ENCODE measurements at regions not wholly inside any gene's neighbourhood (a gene's known extent, or its start where the extent isn't known, plus 50 kb on each side); places are given as distances from the start of the nearest gene placed in this dataset.
"Not testable (repeated sequence)": the region's sequence is repeated elsewhere in the genome, so short reads cannot be mapped to it uniquely, and the experiment has no call there.

DNA sequence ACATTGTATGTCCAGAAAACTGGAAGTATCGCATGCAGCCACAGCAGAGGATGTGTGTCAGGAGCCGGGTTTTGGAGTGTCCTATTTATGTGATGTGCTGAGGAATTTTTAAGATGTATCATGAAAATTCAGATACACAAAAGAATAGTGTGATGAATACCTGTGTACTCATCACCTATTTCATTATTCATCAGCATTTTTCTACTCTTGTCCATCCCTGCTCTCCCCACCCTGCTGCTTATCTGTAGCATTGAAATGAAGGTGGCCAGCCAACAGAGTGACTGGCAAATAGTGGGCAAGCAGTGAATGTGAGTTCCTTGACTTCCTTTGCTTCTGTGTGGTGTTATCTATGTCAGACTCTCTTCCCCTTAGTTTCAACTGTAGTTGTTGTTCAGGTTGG is 108.7 kb upstream of the NUTM2F start:
- TF ChIP-seq, protein P1, sequence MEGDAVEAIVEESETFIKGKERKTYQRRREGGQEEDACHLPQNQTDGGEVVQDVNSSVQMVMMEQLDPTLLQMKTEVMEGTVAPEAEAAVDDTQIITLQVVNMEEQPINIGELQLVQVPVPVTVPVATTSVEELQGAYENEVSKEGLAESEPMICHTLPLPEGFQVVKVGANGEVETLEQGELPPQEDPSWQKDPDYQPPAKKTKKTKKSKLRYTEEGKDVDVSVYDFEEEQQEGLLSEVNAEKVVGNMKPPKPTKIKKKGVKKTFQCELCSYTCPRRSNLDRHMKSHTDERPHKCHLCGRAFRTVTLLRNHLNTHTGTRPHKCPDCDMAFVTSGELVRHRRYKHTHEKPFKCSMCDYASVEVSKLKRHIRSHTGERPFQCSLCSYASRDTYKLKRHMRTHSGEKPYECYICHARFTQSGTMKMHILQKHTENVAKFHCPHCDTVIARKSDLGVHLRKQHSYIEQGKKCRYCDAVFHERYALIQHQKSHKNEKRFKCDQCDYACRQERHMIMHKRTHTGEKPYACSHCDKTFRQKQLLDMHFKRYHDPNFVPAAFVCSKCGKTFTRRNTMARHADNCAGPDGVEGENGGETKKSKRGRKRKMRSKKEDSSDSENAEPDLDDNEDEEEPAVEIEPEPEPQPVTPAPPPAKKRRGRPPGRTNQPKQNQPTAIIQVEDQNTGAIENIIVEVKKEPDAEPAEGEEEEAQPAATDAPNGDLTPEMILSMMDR (IDR thresholded peaks at IDR 0.05) = not testable (repeated sequence)
- not testable (repeated sequence) for TF ChIP-seq EZH2 (IDR thresholded peaks at IDR 0.05)

All from neural progenitor cell (in vitro differentiated cells).